GM19397 (cell line): ENCODE measurements at regions not wholly inside any gene's neighbourhood (a gene's known extent, or its start where the extent isn't known, plus 50 kb on each side); places are given as distances from the start of the nearest gene placed in this dataset.

Experiments
- ATAC-seq: cut with Tn5 transposase; IDR thresholded peaks from one replicate; pipeline ENCODE4 v1.9.1; 2021; ENCODE audit warnings: mild to moderate bottlenecking, moderate library complexity; ENCODE audit not compliant: unreplicated experiment

DNA sequence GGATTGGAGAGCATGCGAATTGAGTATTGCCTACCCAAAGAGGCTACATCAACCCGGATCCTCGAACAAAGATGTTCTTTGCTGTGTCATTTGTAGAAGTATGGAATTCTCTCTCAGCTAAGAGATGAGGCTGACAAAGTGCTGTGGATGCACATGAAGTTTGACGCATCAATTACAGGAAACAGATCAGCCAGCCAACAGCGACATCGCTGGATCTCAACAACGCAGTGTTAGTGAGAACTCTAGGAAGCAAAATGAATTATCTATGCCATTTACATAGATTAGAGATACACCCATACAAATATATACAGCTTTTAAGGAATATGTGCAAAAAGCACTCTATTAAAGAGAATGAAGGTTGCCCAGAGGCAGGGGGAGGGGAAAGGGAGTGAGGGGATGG, 160.6 kb upstream of the RGMA start:
- ATAC-seq, result no peak

DNA sequence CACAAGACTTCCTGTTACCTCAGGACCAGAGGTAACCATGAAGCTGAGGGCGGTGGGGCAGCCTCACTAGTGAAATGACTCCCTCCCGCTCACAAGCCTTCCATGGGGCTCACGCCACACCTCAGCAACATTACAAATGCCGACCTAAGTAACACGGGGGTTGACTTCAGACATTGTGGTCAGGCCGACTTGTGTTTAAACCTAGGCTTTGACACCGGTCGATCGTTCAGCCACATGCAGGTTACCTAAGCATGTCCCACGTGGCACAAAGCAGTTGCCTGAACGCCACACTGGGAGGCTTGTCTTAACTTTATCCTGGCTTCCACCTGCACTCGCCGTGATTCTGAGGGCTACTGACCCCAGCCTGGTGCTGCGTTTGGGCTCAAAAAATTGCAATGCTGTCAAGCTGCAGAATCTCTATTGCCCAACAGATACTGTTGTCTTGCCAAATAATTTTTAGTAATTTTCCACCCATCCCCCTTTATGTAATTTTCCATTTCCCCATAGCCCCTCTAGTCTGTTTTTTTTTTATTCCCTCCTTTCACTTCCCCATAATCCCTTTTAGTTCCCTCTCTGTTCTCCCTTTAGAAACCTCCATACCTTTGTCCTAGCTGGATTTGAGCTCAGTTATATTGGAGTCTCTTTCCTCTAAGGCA, 158.6 kb upstream of the RGMA start:
- no peak for ATAC-seq

DNA sequence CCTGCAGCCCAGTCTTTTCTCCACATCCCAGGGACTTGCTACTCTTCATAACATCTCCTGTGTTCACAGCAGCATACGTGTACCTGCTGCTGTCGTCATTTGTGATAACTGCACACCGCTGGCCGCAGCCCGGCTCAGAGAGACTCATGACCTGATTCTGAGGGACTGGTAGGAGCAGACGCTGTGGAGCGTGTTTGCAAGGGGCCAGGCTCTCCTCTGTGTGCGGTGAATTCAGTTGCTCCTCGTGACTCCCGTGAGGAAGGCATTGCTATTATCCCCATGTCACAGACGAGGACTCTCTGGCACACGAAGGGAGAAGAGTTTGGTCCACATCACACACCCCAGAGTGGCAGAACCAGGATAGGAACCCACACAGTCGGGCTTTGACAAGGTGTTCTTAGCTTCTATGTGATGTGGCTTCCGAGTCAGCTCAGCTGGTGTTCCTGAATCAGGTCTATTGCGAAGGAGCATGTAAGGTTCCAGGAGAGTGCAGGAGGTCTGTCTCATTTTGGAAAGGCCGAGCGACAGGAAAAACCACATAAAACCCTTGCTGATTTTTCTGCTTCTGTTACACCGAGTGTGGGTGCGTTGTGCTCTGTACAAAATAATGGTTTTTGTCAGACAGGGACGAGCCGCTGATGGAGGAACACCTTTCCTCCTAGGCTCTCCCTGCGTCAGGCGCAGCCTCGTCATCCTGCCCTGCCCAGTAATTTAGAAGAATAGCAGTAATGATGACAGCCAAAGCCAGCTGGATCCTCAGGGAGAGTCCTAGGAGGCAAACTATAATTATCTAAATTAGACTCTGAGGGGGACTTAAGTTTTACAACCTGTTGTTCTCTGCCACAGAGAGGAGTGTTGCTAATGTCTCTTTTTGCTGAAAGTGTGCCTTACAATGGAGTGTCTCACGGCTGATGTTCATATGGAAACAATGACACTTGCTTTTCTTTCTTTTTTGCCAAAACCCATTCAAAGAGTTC, 157.5 kb upstream of the RGMA start:
- ATAC-seq, result no peak

DNA sequence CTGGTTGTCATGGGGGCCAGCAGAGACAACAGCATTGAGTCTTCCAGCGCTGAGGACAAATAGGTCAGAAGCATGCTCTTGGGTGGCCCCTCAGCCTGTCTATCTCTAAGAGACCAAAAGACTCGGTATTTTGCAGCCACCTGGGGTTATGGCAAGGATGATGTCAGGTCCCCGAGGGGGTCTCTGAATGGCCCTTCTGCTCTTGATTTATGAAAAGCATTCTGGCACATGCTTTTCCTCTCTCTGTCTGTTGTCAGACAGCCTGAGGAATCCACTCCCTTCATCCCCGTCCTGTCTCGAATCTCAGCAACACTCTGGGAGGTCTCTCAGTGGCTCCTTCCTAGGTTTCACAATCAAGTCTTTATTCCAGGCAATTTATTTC, 156.6 kb upstream of the RGMA start:
- ATAC-seq, result no peak

DNA sequence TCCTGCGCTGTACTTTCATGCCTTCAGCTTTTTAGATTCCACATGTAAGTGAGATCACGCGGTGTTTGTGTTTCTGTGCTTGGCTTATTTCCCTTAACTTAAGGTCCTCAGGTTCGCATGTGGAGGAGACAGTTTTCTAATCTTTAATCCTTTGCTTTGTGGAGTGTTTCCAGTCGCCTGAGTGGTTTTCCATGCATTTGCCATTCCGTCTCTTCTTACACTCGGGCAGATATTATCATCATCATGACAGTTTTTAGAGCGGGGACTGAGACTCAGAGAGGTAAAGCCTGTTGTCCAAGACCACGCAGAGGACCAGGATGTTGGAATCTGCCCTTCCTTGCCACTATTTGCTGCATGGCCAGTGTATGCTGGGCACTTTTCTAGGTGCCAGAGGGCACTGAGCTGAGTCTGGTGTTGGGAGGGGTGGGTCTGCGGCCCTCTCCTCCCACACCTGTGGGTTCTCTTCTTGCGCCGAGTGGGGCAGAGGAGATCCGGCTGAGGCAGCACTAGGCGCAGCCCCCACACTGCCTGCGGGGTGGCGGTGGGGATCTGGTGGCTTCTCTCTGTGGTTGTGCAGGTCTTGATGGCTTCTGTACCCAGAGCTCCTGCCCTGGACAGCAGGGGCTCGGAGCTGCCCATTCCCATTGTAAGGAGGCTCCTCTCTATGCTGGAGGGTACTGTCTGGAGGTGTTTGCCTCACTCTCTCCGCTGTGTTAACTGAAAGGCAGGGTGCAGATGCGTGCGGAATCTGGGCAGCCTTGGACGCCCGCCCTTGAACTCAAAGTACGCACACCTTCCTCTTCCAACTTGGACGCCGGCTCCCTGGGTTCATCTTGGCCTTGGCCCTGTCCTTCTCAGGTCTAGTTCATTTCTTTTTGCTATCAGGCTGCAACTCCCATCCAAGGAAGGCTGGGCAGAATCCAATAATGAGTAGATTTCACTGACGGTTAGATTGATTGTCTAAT, 156.0 kb upstream of the RGMA start:
- no peak for ATAC-seq

DNA sequence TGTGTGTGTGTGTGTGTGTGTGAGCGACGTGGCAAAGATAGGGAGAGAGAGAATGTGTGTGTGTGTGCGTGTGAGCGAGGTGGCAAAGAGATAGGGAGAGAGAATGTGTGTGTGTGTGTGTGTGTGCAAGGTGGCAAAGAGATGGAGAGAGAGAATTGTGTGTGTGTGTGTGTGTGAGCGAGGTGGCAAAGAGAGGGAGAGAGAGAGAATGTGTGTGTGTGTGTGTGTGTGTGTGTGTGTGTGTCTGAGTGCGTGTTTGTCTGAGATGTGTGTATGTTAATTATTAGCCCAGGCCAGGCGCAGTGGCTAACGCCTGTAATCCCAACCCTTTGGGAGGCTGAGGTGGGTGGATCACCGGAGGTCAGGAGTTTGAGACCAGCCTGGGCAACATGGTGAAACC, 154.6 kb upstream of the RGMA start:
- ATAC-seq, result no peak

DNA sequence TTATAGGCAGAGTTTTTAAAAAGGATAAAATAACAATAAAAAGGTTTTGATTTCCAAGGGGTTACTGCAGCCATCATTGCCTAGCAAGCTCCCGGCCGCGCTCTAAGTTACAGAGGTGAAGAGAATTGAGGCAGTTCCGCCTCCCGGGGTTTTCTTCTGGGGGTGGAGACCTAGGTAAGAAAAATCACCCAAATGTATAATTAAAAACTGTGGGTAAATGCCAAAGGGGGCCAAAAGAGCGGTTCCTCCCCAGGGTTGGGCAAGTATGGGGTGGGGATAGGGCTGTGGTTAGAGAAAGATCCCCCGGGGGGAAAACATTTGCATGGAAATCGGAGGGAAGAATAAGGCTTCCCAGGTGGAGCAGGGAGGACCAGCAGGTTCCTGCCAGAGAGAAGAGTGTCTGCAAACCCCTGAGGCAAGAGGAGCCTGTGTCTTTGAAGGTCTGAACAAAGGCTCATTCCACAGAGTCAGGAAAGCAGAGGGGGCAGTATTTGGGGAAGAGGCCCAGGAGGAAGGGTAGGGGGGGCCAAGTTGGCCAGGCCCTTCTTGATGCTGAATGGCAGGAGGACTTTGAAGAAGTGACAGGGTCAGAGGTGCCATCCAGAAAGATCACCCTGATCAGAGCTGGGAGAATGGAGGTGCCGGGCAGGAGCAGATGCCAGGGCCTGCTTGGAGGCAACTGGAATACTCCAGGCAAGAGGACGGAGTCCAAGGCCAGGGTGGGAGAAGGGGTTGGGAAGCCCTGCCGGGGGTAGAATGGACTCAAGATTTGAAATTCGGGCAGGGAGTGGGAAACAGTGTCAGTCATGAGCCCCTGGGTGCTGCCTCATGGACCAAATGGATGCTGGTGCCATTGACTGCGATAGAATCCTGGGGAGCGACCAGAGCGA, 152.9 kb upstream of the RGMA start:
- ATAC-seq, result no peak

DNA sequence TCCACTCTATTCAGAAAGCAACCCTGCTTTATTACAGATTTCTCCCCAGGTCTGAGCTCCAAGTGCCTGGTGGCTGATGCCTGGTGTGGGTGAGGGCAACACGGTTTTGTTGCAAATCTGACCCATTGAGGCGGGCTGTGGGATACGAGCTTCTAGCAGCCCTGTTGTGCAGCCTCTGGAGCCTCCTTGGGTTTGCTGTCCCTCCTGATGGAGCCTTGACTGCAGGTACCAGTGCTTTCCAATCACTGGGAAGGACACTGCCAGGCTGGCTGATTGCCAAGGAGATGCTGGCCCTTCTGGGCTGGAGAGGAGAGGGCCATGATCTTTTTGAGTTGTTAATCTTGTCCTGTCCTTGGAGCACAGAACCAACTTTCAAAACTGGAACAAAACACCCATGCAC, 151.0 kb upstream of the RGMA start:
- ATAC-seq, result no peak

DNA sequence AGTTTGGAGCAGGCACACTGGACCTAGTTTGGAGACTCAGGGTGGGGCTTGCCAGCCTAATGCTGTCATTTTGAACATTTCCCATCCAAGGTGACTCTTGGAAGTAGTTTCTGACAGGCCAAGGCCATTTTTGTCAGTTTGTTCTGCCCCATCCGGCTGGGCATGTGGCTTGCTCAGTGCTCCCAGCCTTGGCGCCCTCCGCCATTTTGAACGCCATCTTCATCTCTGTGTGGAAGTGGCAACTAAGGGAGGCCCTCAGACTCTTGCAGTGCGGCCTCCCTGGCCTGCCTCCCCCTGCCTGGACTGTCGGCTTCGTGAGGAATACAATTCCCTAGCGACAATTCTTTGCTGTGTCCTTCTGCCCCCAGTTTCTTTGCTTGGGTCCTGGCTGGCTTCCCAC, 150.6 kb upstream of the RGMA start:
- no peak for ATAC-seq

DNA sequence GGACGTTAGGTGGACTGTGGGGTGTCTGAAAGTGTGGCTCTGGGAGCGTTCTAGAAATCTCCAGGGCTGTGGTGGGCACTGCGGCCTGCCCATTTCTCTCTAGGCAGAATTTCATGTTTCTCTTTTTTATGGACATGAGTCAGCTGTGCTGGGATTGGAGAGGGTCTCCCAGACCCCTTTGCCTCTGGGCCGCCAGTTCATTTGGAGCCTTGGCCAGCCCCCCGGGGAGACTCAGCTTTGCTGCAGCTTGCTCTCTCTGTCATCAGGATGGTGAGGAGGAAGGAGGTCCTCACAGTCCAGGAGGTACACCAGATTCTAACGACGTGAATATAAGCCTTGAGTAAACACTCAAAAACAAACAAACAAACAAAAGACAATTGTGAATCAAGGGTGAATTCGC, 149.6 kb upstream of the RGMA start:
- no peak for ATAC-seq

DNA sequence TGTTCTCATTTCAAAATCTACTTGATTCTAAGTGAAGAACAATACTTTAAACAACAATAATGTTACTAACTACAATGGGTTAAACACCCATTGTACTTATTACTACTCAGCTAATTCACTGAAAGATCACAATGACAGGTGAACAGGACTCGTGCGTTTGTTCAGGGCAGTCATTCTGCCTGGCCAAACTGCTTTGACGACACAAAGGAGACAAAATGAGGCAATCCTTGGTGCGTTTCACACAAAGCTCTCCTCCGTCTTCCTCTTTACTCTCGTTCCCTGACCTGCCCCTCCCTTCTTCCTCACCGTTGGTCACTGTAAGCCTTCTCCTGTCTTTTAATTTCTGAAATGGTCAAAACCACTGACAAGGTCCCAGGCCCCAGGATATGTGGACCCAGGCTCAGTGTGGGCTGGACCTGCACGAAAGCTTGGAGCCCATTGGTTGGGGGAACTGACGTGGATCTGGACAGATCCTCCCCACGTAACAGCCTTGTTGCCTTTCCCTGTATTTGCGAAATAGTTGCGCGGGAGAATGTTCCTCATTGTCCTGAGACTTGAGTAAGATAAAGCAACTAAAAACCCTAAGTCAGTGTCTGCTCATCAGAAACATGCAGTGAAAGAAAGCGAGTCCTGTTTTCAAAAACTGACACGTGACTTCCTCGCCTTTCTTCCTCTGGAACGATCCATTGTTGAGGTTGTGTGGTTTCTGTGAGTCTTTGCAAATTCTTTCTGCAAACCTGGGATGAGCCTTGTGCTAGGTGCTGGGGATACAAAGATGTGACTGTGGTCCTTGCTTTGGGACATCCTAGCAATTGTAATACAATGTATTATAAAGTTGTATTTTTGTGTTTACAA, 147.1 kb upstream of the RGMA start:
- ATAC-seq, result no peak

DNA sequence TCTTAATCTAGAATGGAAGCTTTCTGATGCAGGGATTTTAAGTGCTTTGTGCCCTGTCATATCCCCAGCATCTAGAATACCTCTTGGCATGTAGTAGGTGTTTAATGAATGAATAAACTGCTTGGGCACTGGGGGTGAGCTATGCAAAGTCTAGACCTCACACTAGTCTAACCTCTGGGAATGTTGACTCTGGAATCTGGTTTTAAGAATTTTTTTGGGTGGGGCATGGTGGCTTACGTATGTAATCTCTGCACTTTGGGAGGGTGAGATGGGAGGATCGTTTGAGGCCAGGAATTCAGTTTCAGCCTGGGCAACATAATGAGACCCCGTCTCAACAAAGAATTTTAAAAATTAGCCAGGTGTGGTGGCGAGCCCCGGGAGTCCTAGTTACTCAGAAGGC, 146.3 kb upstream of the RGMA start:
- no peak for ATAC-seq

DNA sequence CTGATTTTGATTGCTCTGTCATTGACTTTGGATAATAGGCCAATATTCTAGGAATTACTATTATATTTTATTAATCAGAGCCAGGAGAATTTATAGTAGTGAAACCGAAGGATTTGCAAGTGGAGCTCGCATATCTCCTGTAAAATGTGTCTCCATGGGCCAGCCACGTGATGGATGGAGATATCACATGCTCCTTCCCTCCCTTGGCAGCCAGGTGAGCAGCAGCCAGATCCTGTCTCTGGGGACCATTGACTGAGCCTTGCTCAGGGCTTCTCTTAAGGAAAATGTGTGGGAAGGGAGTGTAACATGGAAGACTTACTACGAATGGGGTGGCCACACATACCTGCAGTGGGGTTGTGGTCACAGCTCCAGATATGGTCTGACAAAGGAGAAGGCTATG, 144.7 kb upstream of the RGMA start:
- no peak for ATAC-seq

DNA sequence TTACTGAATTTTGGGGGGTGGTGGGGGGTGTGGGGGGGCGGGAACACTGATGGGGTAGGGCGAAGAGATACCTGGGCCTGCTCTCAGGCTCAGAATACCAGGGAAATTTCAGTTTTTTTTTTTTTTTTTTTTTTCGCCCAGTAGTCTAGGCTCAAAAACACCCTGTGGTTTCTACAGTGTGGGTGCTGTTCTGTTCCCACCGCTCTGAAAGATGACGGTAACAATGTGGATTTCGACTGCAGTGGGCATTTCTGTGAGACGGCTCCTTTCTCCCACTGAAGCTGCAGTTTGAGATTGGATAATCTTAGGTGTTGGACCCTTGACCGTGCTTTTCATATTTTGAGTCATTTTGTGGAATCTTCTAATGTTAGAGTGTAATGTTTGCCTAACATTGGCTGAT, 143.8 kb upstream of the RGMA start:
- ATAC-seq, result no peak

DNA sequence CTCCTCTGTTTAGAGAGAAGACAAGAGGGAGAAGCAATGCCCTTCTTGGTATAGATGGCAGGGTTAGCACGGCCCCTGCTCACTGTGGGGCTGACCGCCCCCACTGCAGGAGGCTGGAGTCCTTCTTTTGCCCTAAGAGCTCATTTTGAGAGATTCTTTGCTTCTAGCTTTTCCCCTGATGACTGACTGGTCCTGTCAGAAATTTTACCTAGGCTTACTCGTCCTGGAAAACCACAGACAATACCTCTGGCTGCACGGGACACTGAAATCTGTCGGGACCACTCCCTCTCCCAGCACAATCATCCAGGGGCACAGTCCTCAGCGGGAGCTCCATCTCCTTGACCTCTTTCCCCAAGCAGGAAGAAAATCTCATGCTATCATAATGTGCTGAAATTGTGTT, 143.0 kb upstream of the RGMA start:
- ATAC-seq, result no peak

DNA sequence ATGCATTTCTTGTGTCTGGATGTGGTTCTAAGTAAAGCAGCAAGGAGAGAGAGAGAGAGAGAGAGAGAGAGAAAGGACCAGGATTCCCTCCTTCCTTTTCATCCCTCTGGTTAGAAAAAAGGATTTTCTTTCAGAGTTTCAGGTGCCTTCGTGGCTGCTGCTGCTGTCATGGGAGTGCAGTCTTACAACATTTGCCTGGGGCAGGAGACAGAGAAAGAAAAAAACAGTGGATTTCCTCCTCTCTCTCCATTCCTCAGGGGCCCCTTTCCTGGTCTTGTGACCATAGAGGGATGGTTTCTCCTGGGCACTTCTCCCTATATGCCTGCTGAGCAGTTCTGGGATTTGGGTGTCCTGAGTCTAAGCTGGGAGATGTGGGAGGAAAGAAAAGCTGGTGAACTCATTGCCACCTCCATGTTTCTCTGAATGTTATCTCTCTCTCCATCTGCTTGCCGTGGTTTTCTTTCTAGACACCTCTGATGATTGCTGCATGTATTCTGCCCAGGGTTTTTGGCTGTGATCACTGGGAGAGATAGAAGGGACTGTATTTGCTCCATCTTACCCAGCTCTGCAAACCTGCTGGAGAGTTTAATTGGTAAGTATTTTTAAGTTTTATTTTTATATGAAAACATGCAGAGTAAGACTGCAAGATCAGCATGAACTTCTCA, 142.4 kb upstream of the RGMA start:
- no peak for ATAC-seq

DNA sequence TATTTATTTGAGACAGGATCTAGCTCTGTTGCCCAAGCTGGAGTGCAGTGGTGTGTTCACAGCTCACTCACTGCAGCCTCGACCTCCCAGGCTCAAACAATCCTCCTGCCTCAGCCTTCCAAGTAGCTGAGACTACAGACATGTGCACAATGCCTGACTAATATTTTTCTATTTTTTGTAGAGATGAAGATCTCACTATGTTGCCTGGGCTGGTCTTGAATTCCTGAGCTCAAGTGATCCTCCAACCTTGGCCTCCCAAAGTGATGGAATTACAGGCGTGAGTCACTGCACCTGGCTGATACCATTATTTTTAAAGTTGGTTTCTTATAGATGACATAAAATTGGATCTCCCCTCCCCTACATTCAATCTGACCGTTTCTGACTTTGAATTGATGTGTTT, 139.5 kb upstream of the RGMA start:
- no peak for ATAC-seq

DNA sequence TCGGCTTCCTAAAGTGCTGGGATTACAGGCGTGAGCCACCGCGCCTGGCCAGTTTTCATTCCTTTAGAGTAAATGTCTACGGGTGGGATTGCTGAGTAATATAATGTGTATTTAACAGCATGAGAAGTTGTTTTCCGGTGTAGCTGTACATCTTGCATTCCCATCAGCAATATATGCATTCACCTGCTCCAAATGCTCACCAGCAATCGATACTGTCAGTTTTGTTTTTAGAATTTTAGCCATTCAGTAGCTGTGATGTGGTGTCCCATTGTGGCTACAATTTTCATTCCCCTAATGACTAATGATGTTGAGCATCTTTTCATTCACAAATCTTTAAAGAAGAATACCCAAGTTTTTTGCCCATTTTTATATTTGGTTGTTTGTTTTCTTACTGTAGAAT, 134.8 kb upstream of the RGMA start:
- ATAC-seq, result no peak

DNA sequence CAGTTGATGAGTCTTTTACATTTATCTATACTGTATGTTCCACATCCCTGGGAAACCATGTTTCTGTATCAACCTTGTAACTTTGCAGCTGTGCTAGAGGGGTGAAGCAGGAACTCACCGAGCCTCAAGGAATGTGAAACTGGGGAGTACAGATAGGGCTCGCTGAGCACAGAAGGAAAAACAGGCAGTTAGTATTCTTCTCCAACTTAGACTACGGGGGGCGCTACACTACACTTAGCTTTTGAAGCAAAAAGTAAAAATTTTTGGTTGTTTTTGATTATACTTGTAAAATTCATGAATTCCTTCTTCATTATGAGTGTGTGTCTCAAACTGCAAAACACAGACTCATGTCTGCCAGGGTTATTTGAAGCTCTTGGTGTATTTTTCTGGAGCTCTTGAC, 132.7 kb upstream of the RGMA start:
- no peak for ATAC-seq
